ENCODE measurements at regions not wholly inside any gene's neighbourhood (a gene's known extent, or its start where the extent isn't known, plus 50 kb on each side); places are given as distances from the start of the nearest gene placed in this dataset.

- H3K9me3 Mint-ChIP-seq (ENCODE audit: low read depth): no peaks in the 10 kb centered on the region
- no peak overlapping the region for H3K27ac Mint-ChIP-seq
- H3K4me1 Mint-ChIP-seq (ENCODE audit: low read depth): peaks cover 5% of the 10 kb centered on the region
- H3K36me3 Mint-ChIP-seq (ENCODE audit: insufficient read depth): no peaks in the 10 kb centered on the region
- H3K4me3 Mint-ChIP-seq (ENCODE audit: low read depth): no peak overlapping the region
- H3K27me3 Mint-ChIP-seq: peaks cover 4% of the 10 kb centered on the region
- no peak for TF ChIP-seq CTCF (IDR thresholded peaks at IDR 0.05; ENCODE audit: unreplicated experiment)
- DNase-seq (ENCODE audit: low spot score, unreplicated experiment): no peak
Measured at GRCh38 chr10:118840071-118840775, 85.5 kb upstream of the CACUL1 start.

DNA sequence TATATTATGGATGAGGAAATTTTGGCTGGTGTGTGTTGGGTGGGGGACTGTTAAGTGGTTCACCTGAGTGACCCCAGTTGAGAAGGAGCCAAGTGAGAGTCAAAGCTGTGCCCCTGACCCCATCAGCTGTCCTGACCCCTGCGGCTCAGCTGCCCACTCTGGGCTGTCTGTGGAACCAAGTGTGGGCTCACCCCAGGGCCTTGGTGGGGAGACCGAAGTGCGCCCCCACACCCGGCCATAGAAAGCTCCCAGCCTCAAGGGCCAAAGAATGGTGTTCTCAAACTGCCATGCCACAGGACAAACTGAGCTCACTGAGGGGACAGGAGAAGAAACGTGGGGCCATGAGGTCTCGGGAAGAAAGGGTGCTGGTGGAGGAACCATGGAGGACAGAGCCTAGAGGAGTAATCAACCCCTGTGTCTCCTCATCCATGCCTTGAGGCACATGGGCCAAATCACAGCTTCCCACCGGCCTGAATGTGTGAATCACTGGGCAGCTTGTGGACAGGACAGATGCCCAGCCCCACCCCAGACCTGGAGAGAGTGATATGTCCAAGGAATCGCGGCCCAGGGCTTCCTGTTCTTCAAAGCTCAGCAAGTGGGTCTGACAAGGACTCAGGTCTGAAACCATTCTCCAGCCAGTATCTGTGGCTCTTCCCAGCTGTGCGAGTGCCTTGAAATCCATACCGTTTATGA lies 86.2 kb upstream of the CACUL1 start:
- H3K27me3 Mint-ChIP-seq: peaks cover 6% of the 10 kb centered on the region
- no peak for TF ChIP-seq CTCF (IDR thresholded peaks at IDR 0.05; ENCODE audit: unreplicated experiment)
- H3K27ac Mint-ChIP-seq: no peak overlapping the region

DNA sequence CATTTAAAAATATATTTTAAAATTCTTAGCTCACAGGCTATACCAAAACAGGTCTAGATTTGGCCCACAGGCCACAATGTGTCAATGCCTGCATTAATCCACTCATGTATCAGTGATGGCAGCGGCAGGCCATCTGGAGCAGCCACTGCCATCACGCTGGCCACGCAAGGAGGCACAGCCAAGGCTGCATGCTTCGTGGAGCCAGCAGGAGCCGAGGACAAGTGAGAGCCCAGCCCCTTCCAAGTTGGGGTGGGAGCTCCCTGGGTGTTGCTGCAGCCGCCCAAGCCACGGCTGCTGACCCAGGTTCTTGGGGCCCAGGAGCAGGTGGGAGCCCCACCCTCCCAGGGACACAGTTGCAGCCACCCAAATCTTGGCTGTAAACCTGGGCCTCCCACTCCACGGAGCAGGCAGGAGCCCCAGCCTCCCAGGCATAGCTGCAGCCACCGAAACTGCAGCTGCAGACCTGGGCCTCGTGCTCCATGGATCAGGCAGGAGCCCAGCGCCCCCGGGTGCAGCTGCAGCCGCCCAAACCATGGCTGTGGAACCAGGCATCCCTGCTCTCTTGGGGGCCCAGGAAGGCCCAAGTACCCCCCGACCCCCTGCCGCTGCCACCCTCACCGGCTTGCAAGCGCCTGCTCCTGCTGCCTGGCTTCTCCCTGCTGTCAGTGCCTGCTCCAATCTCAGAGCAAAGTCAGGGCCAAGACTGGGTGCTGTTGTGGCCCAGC lies 87.3 kb upstream of the CACUL1 start:
- no peaks in the 10 kb centered on the region for H3K36me3 Mint-ChIP-seq (ENCODE audit: insufficient read depth)
- no peaks in the 10 kb centered on the region for H3K9me3 Mint-ChIP-seq (ENCODE audit: low read depth)
- DNase-seq (ENCODE audit: low spot score, unreplicated experiment): no peak
- H3K4me1 Mint-ChIP-seq (ENCODE audit: low read depth): peaks cover 5% of the 10 kb centered on the region
- no peak overlapping the region for H3K4me3 Mint-ChIP-seq (ENCODE audit: low read depth)
- no peak overlapping the region for H3K27ac Mint-ChIP-seq
- H3K27me3 Mint-ChIP-seq: peaks cover 7% of the 10 kb centered on the region
- TF ChIP-seq CTCF (IDR thresholded peaks at IDR 0.05; ENCODE audit: unreplicated experiment): no peak

More for the DNA sequence above, 86.2 kb upstream of the CACUL1 start:
- no peak for DNase-seq (ENCODE audit: low spot score, unreplicated experiment)
- Mint-ChIP-seq H3K9me3 (ENCODE audit: low read depth) (no peaks in the 10 kb centered on the region), H3K4me1 (ENCODE audit: low read depth) (peaks cover 5% of the 10 kb centered on the region), H3K4me3 (ENCODE audit: low read depth) (no peak overlapping the region), H3K36me3 (ENCODE audit: insufficient read depth) (no peaks in the 10 kb centered on the region)

DNA sequence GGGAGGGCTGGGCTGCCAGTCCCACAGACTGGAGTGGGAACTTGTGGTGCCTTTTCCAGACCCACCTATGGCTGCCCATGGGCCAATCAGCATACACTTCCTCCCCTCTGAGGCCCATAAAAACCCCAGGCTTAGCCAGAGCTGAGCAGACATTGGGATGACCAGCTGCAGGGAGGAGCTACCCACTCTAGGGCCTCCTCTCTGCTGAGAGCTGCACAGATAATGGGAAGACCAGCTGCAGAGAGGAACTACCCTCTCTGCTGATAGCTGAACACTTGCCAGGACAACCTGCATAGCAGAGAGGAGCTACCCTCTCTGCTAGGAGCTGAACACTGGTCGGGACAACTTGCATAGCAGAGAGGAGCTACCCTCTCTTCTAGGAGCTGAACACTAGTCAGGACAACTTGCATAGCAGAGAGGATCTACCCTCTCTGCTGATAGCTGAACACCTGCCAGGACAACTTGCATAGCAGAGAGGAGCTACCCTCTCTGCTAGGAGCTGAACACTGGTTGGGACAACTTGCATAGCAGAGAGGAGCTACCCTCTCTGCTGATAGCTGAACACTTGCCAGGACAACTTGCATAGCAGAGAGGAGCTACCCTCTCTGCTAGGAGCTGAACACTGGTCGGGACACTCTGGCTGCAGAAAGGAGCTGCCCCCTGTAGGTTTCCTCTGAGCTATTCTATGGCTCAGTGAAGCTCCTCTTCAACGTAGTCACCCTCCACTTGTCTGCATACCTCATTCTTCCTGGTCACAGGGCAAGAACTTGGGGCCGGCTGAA lies 88.3 kb upstream of the CACUL1 start:
- H3K27ac Mint-ChIP-seq: no peak overlapping the region
- no peaks in the 10 kb centered on the region for H3K9me3 Mint-ChIP-seq (ENCODE audit: low read depth)
- H3K4me3 Mint-ChIP-seq (ENCODE audit: low read depth): no peak overlapping the region
- peaks cover 7% of the 10 kb centered on the region for H3K27me3 Mint-ChIP-seq
- peaks cover 5% of the 10 kb centered on the region for H3K4me1 Mint-ChIP-seq (ENCODE audit: low read depth)
- no peaks in the 10 kb centered on the region for H3K36me3 Mint-ChIP-seq (ENCODE audit: insufficient read depth)
- TF ChIP-seq CTCF (IDR thresholded peaks at IDR 0.05; ENCODE audit: unreplicated experiment): no peak
- no peak for DNase-seq (ENCODE audit: low spot score, unreplicated experiment)

All from progenitor cell of endocrine pancreas (in vitro differentiated cells).